ENCODE measurements at regions not wholly inside any gene's neighbourhood (a gene's known extent, or its start where the extent isn't known, plus 50 kb on each side); places are given as distances from the start of the nearest gene placed in this dataset.
"Not testable (repeated sequence)": the region's sequence is repeated elsewhere in the genome, so short reads cannot be mapped to it uniquely, and the experiment has no call there.

DNA sequence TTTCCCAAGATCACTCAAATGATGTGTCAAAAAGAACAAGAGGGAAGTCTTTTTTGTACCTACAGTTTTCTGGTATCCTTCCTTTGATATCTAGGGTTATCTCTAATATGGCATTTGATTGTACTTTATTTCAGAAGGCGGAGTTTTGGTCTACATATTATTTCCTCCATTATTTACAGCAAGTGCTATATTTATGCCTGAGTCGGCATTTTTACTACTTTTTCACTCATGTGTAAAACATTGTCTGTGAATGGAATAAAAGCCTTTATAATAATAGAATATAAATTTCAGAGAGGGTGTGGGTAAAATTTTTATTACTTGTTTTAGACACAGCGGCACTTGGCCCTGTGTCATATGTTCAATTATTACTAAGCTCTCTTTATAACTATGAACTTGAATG, 398.4 kb downstream of the BCKDHB start:
- no peak overlapping the region for H3K4me3 ChIP-seq
- DNase-seq (no peak), ATAC-seq (no peak)
- H3K36me3 ChIP-seq = no peaks in the 10 kb centered on the region
- H3K4me1 ChIP-seq = no peaks in the 10 kb centered on the region
- H3K9me3 ChIP-seq = no peaks in the 10 kb centered on the region
- TF ChIP-seq POLR2A (IDR thresholded peaks at IDR 0.05) = no peak
- TF ChIP-seq, protein P1, sequence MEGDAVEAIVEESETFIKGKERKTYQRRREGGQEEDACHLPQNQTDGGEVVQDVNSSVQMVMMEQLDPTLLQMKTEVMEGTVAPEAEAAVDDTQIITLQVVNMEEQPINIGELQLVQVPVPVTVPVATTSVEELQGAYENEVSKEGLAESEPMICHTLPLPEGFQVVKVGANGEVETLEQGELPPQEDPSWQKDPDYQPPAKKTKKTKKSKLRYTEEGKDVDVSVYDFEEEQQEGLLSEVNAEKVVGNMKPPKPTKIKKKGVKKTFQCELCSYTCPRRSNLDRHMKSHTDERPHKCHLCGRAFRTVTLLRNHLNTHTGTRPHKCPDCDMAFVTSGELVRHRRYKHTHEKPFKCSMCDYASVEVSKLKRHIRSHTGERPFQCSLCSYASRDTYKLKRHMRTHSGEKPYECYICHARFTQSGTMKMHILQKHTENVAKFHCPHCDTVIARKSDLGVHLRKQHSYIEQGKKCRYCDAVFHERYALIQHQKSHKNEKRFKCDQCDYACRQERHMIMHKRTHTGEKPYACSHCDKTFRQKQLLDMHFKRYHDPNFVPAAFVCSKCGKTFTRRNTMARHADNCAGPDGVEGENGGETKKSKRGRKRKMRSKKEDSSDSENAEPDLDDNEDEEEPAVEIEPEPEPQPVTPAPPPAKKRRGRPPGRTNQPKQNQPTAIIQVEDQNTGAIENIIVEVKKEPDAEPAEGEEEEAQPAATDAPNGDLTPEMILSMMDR (IDR thresholded peaks at IDR 0.05 in 4 of 5, conservative IDR thresholded peaks at IDR 0.05 in 1 of 5) = no peak
- intact Hi-C loops (cut with DNase I; ENCODE audit: low total_unique reads) (no loop called here), in situ Hi-C loops (cut with MboI; ENCODE audit: low sequenced_read_pairs in 4 of 4) (no loop called here)
- no peaks in the 10 kb centered on the region for H3K27me3 ChIP-seq
- H3K27ac ChIP-seq = no peak overlapping the region

DNA sequence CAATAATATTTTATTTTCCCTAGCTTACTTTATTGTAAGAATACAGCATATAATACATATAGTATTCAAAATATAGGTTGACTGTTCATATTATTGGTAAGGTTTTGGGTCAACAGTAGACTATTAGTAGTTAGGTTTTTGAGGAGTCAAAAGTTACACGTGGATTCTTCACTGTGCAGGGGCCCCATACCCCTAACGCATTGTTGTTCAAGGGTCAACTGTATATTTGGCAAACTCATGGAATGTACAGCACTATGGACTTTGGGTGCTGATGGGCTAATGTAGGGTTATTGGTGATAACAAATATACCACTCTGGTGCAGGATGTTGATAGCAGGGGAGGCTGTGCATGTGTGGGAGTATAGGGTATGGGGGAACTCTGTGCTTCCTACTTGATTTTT, 397.2 kb downstream of the BCKDHB start:
- H3K4me1 ChIP-seq = no peaks in the 10 kb centered on the region
- H3K27ac ChIP-seq = no peak overlapping the region
- H3K36me3 ChIP-seq = no peaks in the 10 kb centered on the region
- no peak for ATAC-seq
- no peaks in the 10 kb centered on the region for H3K9me3 ChIP-seq
- TF ChIP-seq POLR2A (IDR thresholded peaks at IDR 0.05) = no peak
- TF ChIP-seq, protein P1 (IDR thresholded peaks at IDR 0.05 in 4 of 5, conservative IDR thresholded peaks at IDR 0.05 in 1 of 5) = no peak
- DNase-seq = no peak
- no peaks in the 10 kb centered on the region for H3K27me3 ChIP-seq
- intact Hi-C loops (cut with DNase I; ENCODE audit: low total_unique reads) (no loop called here), in situ Hi-C loops (cut with MboI; ENCODE audit: low sequenced_read_pairs in 4 of 4) (no loop called here)
- H3K4me3 ChIP-seq = no peak overlapping the region

DNA sequence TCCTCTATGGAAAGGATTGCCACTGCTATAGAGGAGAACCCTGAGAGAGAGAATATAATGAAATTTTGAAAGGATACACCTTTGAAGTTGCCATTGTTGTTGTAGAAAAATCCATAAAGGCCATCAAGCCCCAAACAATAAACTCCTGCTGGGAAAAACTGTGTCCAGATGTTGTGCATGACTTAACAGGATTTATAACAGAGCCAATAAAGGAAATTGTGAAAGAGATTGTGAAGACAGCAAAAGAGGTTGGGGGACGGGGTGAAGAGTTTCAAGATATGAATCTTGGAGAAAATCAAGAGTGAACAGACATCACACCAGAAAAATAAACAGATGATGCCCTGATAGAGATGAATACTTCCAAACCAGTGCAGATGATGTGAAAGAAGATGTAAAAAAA, 396.4 kb downstream of the BCKDHB start:
- Histone ChIP-seq H3K9me3 (no peaks in the 10 kb centered on the region), H3K4me1 (no peaks in the 10 kb centered on the region), H3K27me3 (no peaks in the 10 kb centered on the region), H3K27ac (no peak overlapping the region), H3K4me3 (no peak overlapping the region), H3K36me3 (no peaks in the 10 kb centered on the region)
- DNase-seq = no peak
- intact Hi-C loops (cut with DNase I; ENCODE audit: low total_unique reads) (no loop called here), in situ Hi-C loops (cut with MboI; ENCODE audit: low sequenced_read_pairs in 4 of 4) (no loop called here)
- TF ChIP-seq POLR2A (IDR thresholded peaks at IDR 0.05) = no peak
- TF ChIP-seq, protein P1 (IDR thresholded peaks at IDR 0.05 in 4 of 5, conservative IDR thresholded peaks at IDR 0.05 in 1 of 5) = no peak
- no peak for ATAC-seq

DNA sequence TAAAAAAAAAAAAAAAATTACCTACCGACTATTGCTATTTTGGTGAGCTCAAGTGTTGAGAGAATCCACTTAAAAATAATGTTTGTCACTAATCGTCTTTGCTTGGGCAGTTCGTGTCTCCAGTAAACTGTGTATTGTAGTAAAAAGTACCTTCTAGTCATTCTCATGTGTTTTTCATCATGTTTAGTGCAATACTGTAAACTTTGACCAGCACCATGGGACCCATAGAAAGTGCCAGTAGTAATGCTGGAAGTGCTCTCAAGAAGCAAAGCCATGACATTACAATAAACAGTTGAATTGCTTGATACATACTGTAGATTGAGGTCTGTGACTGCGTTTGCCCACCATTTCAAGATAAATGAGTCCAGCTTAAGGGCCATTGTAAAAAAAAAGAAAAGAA, 395.2 kb downstream of the BCKDHB start:
- Histone ChIP-seq H3K9me3 (no peaks in the 10 kb centered on the region), H3K36me3 (no peaks in the 10 kb centered on the region), H3K4me1 (no peaks in the 10 kb centered on the region), H3K27me3 (no peaks in the 10 kb centered on the region), H3K4me3 (no peak overlapping the region), H3K27ac (no peak overlapping the region)
- DNase-seq = no peak
- TF ChIP-seq, protein P1 (IDR thresholded peaks at IDR 0.05 in 4 of 5, conservative IDR thresholded peaks at IDR 0.05 in 1 of 5) = no peak
- TF ChIP-seq POLR2A (IDR thresholded peaks at IDR 0.05) = no peak
- in situ Hi-C loops (cut with MboI; ENCODE audit: low sequenced_read_pairs in 4 of 4) (no loop called here), intact Hi-C loops (cut with DNase I; ENCODE audit: low total_unique reads) (no loop called here)
- ATAC-seq = no peak

DNA sequence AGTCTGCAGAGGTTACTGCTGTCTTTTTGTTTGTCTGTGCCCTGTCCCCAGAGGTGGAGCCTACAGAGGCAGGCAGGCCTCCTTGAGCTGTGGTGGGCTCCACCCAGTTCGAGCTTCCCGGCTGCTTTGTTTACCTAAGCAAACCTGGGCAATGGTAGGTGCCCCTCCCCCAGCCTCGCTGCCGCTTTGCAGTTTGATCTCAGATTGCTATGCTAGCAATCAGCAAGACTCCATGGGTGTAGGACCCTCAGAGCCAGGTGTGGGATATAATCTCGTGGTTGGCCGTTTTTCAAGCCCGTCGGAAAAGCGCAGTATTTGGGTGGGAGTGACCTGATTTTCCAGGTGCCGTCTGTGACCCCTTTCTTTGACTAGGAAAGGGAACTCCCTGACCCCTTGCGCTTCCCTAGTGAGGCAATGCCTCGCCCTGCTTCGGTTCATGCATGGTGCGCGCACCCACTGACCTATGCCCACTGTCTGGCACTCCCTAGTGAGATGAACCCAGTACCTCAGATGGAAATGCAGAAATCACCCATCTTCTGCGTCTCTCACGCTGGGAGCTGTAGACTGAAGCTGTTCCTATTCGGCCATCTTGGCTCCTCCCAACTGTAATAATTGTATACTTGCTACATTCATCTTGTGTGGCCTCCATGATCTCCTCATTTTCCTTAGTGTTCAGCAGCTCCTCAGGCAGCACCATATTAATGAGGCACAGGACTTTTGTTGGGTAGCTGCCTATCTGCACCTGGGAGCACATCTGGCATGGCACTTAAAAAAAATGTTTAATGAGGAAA, 391.4 kb downstream of the BCKDHB start:
- H3K9me3 ChIP-seq; intact Hi-C loops (cut with DNase I; ENCODE audit: low total_unique reads); H3K27ac ChIP-seq; H3K4me3 ChIP-seq; H3K27me3 ChIP-seq; H3K4me1 ChIP-seq; in situ Hi-C loops (cut with MboI; ENCODE audit: low sequenced_read_pairs in 4 of 4); DNase-seq; ATAC-seq; H3K36me3 ChIP-seq: not testable (repeated sequence)

Measured in gastrocnemius medialis (tissue), 4 donors.